Hepatocyte (in vitro differentiated cells): ENCODE measurements at regions not wholly inside any gene's neighbourhood (a gene's known extent, or its start where the extent isn't known, plus 50 kb on each side); places are given as distances from the start of the nearest gene placed in this dataset.

Experiments
- CTCF ChIP-seq: fragments of 200-600 bp; sonication (generic); IDR thresholded peaks from 2 replicates; pipeline ENCODE4 v1.5.1; 2016; ENCODE audit warnings: antibody characterized with exemption, mild to moderate bottlenecking; ENCODE audit not compliant: poor library complexity
- EZH2 ChIP-seq: fragments of 200-600 bp; sonication (generic); IDR thresholded peaks from 2 replicates; pipeline ENCODE4 v1.6.1; 2016; ENCODE audit warnings: antibody characterized with exemption, mild to moderate bottlenecking, borderline replicate concordance

GRCh38 chr11:115580927-115581680 is 76.9 kb upstream of the CADM1 start:
- TF ChIP-seq EZH2 (no peak), CTCF (no peak)
